Pancreas (tissue), 10 donors: ENCODE measurements at regions not wholly inside any gene's neighbourhood (a gene's known extent, or its start where the extent isn't known, plus 50 kb on each side); places are given as distances from the start of the nearest gene placed in this dataset.

ENCODE experiments used
- ATAC-seq, 4 donors: fragments of 200-7000 bp; cut with Tn5 transposase; one replicate each; pipeline versions ENCODE4 v1.8.0 to v1.9.1; 2020; ENCODE audit warnings: mild to moderate bottlenecking in 4 of 4, moderate library complexity in 4 of 4
- DNase-seq, 6 donors: peaks; one replicate each; pipeline ENCODE4 v3.0.0-alpha.2; 2020
- FAIRE-seq: peaks from 2 replicates; lab custom pipeline; 2012; peaks lifted over from hg19 to GRCh38; lab: Jason Lieb, UNC
- H3K27ac ChIP-seq, 4 donors: fragments of 200-600 bp; sonication (generic); 1 replicate in 3 of 4; 2 replicates in 1 of 4; pipeline versions ENCODE4 v1.5.0 to v1.8.0; 2020
- H3K27me3 ChIP-seq, 4 donors: fragments of 200-600 bp; one replicate each; pipeline ENCODE4 v1.8.0; 2021
- H3K36me3 ChIP-seq, 3 donors: fragments of 200-600 bp; sonication (generic) in 1 of 3; one replicate each; pipeline versions ENCODE4 v1.5.0 to v1.8.0; 2020 to 2021
- H3K4me1 ChIP-seq, 3 donors: fragments of 200-600 bp; one replicate each; pipeline ENCODE4 v1.8.0; 2021
- H3K4me3 ChIP-seq, 4 donors: fragments of 200-600 bp; sonication (generic) in 2 of 4; one replicate each; pipeline versions ENCODE4 v1.5.0 to v1.8.0; 2020 to 2021
- H3K9me3 ChIP-seq, 4 donors: fragments of 200-600 bp; one replicate each; pipeline ENCODE4 v1.8.0; 2021
- CTCF ChIP-seq, 4 donors: fragments of 200-600 bp; sonication (generic) in 3 of 4; IDR thresholded peaks; one replicate each; pipeline versions ENCODE4 v1.5.0 to v1.8.0; 2021; ENCODE audit warnings: antibody characterized with exemption in 4 of 4
- WGBS, 2 donors: extraction: QIAGEN DNeasy Blood & Tissue Kit; methylation state at CpG; one replicate each; pipeline ENCODE4 v1.1.7; 2013; 5-methylcytosine and 5-hydroxymethylcytosine counted together
- intact Hi-C, 3 donors: fragments of 100-400 bp; cut with DNase I; formaldehyde crosslinking; loops; one replicate each; pipeline versions ENCODE4 v1.11.1 to v1.14.2; 2022
- donor health status: healthy with polysubstance abuse.
- donor health status: DM: no; HTN: no; CAD: no; lungs with moderate emphysema.
- donor health status: DM: no; HTN: no; CAD: no.
- donor health status: control.
- donor health status: control.
- donor health status: Bipolar disorder and iron deficiency.
- donor health status: DM: yes; HTN: yes; CAD: no.
- donor health status: DM: no; HTN: no; CAD: no.
- donor health status: DM: no; HTN: no; CAD: no.
- donor health status: DM: yes; HTN: yes; CAD: no.

GRCh38 chr13:47588676-47589075 lies 412.4 kb downstream of the SUCLA2 start:
- FAIRE-seq (no peak), DNase-seq (no peak), ATAC-seq (no peak)
- TF ChIP-seq CTCF (IDR thresholded peaks at IDR 0.05), result no peak
- H3K36me3 ChIP-seq, result no peaks in the 10 kb centered on the region
- no peak overlapping the region for H3K4me3 ChIP-seq
- H3K9me3 ChIP-seq, result no peaks in the 10 kb centered on the region
- intact Hi-C loops, result no loop called here
- no peaks in the 10 kb centered on the region for H3K27me3 ChIP-seq
- no peak overlapping the region for H3K27ac ChIP-seq
- no peaks in the 10 kb centered on the region for H3K4me1 ChIP-seq

GRCh38 chr13:47572375-47572774 lies 428.7 kb downstream of the SUCLA2 start:
- no peaks in the 10 kb centered on the region for H3K36me3 ChIP-seq
- H3K27ac ChIP-seq, result no peak overlapping the region
- no peak for TF ChIP-seq CTCF (IDR thresholded peaks at IDR 0.05)
- WGBS, 2 donors, result 33 to 46% methylated on average over 2 of the region's 2 CpGs
- no peaks in the 10 kb centered on the region for H3K27me3 ChIP-seq
- FAIRE-seq (no peak), DNase-seq (no peak), ATAC-seq (no peak)
- H3K4me1 ChIP-seq, result no peaks in the 10 kb centered on the region
- no peaks in the 10 kb centered on the region for H3K9me3 ChIP-seq
- intact Hi-C loops, result no loop called here
- H3K4me3 ChIP-seq, result no peak overlapping the region

- intact Hi-C loops, result no loop called here
- WGBS, 2 donors, result 26 to 36% methylated on average over 7 of the region's 7 CpGs
- no peak for FAIRE-seq
- ATAC-seq, result no peak
- Histone ChIP-seq H3K36me3 (no peaks in the 10 kb centered on the region), H3K4me3 (no peak overlapping the region), H3K27ac (no peak overlapping the region), H3K4me1 (no peaks in the 10 kb centered on the region), H3K27me3 (peaks cover 0 to 3% (median 0%) of the 10 kb centered on the region in 4 donors), H3K9me3 (no peaks in the 10 kb centered on the region)
- TF ChIP-seq CTCF (IDR thresholded peaks at IDR 0.05), result no peak
- no peak for DNase-seq
Observed at GRCh38 chr13:47564041-47564440, 437.0 kb downstream of the SUCLA2 start.

GRCh38 chr13:47556703-47557102 lies 444.4 kb downstream of the SUCLA2 start:
- Histone ChIP-seq H3K4me3 (no peak overlapping the region), H3K27ac (no peak overlapping the region), H3K36me3 (no peaks in the 10 kb centered on the region), H3K9me3 (no peaks in the 10 kb centered on the region), H3K27me3 (no peaks in the 10 kb centered on the region), H3K4me1 (no peaks in the 10 kb centered on the region)
- intact Hi-C loops, result no loop called here
- DNase-seq (no peak), FAIRE-seq (no peak), ATAC-seq (no peak)
- TF ChIP-seq CTCF (IDR thresholded peaks at IDR 0.05), result no peak
- 83 to 90% methylated on average over 3 of the region's 3 CpGs for WGBS, 2 donors

GRCh38 chr13:47555235-47555634 lies 445.8 kb downstream of the SUCLA2 start:
- DNase-seq (no peak), ATAC-seq (no peak), FAIRE-seq (no peak)
- intact Hi-C loops, result no loop called here
- H3K36me3 ChIP-seq, result no peaks in the 10 kb centered on the region
- no peak overlapping the region for H3K27ac ChIP-seq
- no peaks in the 10 kb centered on the region for H3K9me3 ChIP-seq
- no peak for TF ChIP-seq CTCF (IDR thresholded peaks at IDR 0.05)
- H3K4me1 ChIP-seq, result no peaks in the 10 kb centered on the region
- H3K27me3 ChIP-seq, result no peaks in the 10 kb centered on the region
- 45 to 47% methylated on average over 1 of the region's 1 CpG for WGBS, 2 donors
- H3K4me3 ChIP-seq, result no peak overlapping the region
